H9 (cell line): ENCODE measurements at regions not wholly inside any gene's neighbourhood (a gene's known extent, or its start where the extent isn't known, plus 50 kb on each side); places are given as distances from the start of the nearest gene placed in this dataset.

Experiments used
- DNase-seq: peaks from one replicate; pipeline ENCODE4 v3.0.0-alpha.2; 2017
- H2AFZ ChIP-seq: one replicate; pipeline ENCODE4 v1.6.1; 2013; ENCODE audit warnings: mild to moderate bottlenecking, low read length, control low read depth, moderate library complexity
- H2AK5ac ChIP-seq: 2 replicates; pipeline ENCODE4 v1.6.1; 2013; ENCODE audit warnings: low read length, control low read depth, mixed read lengths; ENCODE audit not compliant: insufficient read length
- H2BK120ac ChIP-seq: one replicate; pipeline ENCODE4 v1.6.1; 2013; ENCODE audit warnings: low read depth, mild to moderate bottlenecking, low read length, control low read depth, inconsistent platforms; ENCODE audit not compliant: poor library complexity, severe bottlenecking
- H2BK12ac ChIP-seq: 2 replicates; pipeline ENCODE4 v1.6.1; 2013; ENCODE audit warnings: low read length, control low read depth, mixed read lengths, low read depth; ENCODE audit not compliant: insufficient read length
- H2BK15ac ChIP-seq: 2 replicates; pipeline ENCODE4 v1.6.1; 2013; ENCODE audit warnings: low read depth, low read length, control low read depth
- H2BK20ac ChIP-seq: one replicate; pipeline ENCODE4 v1.6.1; 2013; ENCODE audit warnings: low read depth, mild to moderate bottlenecking, low read length, control low read depth, inconsistent platforms; ENCODE audit not compliant: poor library complexity, severe bottlenecking
- H2BK5ac ChIP-seq: 2 replicates; pipeline ENCODE4 v1.6.1; 2013; ENCODE audit warnings: low read length, control low read depth, mixed read lengths; ENCODE audit not compliant: insufficient read length
- H3K14ac ChIP-seq: 2 replicates; pipeline ENCODE4 v1.6.1; 2013; ENCODE audit warnings: low read length, control low read depth; ENCODE audit not compliant: insufficient read depth
- H3K18ac ChIP-seq: 2 replicates; pipeline ENCODE4 v1.6.1; 2013; ENCODE audit warnings: low read depth, mild to moderate bottlenecking, mixed read lengths, low read length, control low read depth; ENCODE audit not compliant: insufficient read length
- H3K23ac ChIP-seq: 2 replicates; pipeline ENCODE4 v1.6.1; 2013; ENCODE audit warnings: low read length, control low read depth, mixed read lengths, low read depth; ENCODE audit not compliant: insufficient read length
- H3K23me2 ChIP-seq: 2 replicates; pipeline ENCODE4 v1.6.1; 2013; ENCODE audit warnings: low read depth, mild to moderate bottlenecking, mixed read lengths, low read length, control low read depth; ENCODE audit not compliant: insufficient read length, poor library complexity, severe bottlenecking
- H3K27ac ChIP-seq: 2 replicates; pipeline ENCODE4 v1.5.1; 2013; ENCODE audit warnings: low read length, control low read depth, mixed read lengths, low read depth; ENCODE audit not compliant: insufficient read length
- H3K27me3 ChIP-seq: 2 replicates; pipeline ENCODE4 v1.6.1; 2013; ENCODE audit warnings: low read length, control low read depth, inconsistent platforms; ENCODE audit not compliant: insufficient read depth
- H3K4ac ChIP-seq: 2 replicates; pipeline ENCODE4 v1.6.1; 2013; ENCODE audit warnings: low read depth, mild to moderate bottlenecking, control low read depth, inconsistent platforms, low read length, moderate library complexity
- H3K4me1 ChIP-seq: 2 replicates; pipeline ENCODE4 v1.6.1; 2013; ENCODE audit warnings: low read length, control low read depth, inconsistent platforms; ENCODE audit not compliant: insufficient read depth
- H3K4me2 ChIP-seq: 2 replicates; pipeline ENCODE4 v1.6.1; 2013; ENCODE audit warnings: low read length, control low read depth, mixed read lengths; ENCODE audit not compliant: insufficient read length, insufficient read depth
- H3K56ac ChIP-seq: 2 replicates; pipeline ENCODE4 v1.6.1; 2013; ENCODE audit warnings: low read depth, mild to moderate bottlenecking, mixed read lengths, low read length, control low read depth; ENCODE audit not compliant: insufficient read length
- H3K79me1 ChIP-seq: 2 replicates; pipeline ENCODE4 v1.6.1; 2013; ENCODE audit warnings: low read depth, mild to moderate bottlenecking, moderate library complexity, low read length, control low read depth, inconsistent platforms; ENCODE audit not compliant: insufficient read depth, poor library complexity, severe bottlenecking
- H3K79me2 ChIP-seq: 2 replicates; pipeline ENCODE4 v1.6.1; 2013; ENCODE audit warnings: low read length, control low read depth, inconsistent platforms; ENCODE audit not compliant: insufficient read depth
- H3K9ac ChIP-seq: 2 replicates; pipeline ENCODE4 v1.6.1; 2013; ENCODE audit warnings: low read length, control low read depth, mixed read lengths; ENCODE audit not compliant: insufficient read length; ENCODE audit errors: extremely low read depth
- H3K9me3 ChIP-seq: one replicate; pipeline ENCODE4 v1.6.1; 2013; ENCODE audit warnings: low read depth, low read length, inconsistent platforms; ENCODE audit not compliant: control insufficient read depth
- H3T11ph ChIP-seq: one replicate; pipeline ENCODE4 v1.6.1; 2013; ENCODE audit warnings: mild to moderate bottlenecking, low read length, control low read depth, inconsistent platforms
- H4K20me1 ChIP-seq: one replicate; pipeline ENCODE4 v1.6.1; 2013; ENCODE audit not compliant: control insufficient read depth, insufficient read length, insufficient read depth
- H4K5ac ChIP-seq: 2 replicates; pipeline ENCODE4 v1.6.1; 2013; ENCODE audit warnings: low read depth, mild to moderate bottlenecking, mixed read lengths, low read length, control low read depth; ENCODE audit not compliant: insufficient read length
- H4K8ac ChIP-seq: replicated peaks from 2 replicates; pipeline ENCODE4 v1.6.1; 2013; ENCODE audit warnings: low read length, control low read depth, mixed read lengths, low read depth; ENCODE audit not compliant: insufficient read length
- H4K91ac ChIP-seq: 2 replicates; pipeline ENCODE4 v1.6.1; 2013; ENCODE audit warnings: low read depth, mild to moderate bottlenecking, moderate library complexity, mixed read lengths, low read length, control low read depth; ENCODE audit not compliant: insufficient read length
- H3K27ac Mint-ChIP-seq, 3 experiments: 2 replicates in 2 of 3; 3 replicates in 1 of 3; pipeline ENCODE4 v1.8.0; 2020 to 2021; ENCODE audit warnings: mixed read lengths in 3 of 3, mild to moderate bottlenecking in 1 of 3, moderate library complexity in 1 of 3
- H3K27me3 Mint-ChIP-seq: 2 replicates; pipeline ENCODE4 v1.8.0; 2021; ENCODE audit warnings: low read depth, mild to moderate bottlenecking, moderate library complexity, mixed read lengths
- H3K36me3 Mint-ChIP-seq, 3 experiments: 2 replicates in 2 of 3; 3 replicates in 1 of 3; pipeline ENCODE4 v1.8.0; 2020 to 2021; ENCODE audit warnings: low read depth in 3 of 3, mixed read lengths in 3 of 3; ENCODE audit not compliant: insufficient read depth in 1 of 3
- H3K4me1 Mint-ChIP-seq, 2 experiments: 2 replicates each; pipeline ENCODE4 v1.8.0; 2020; ENCODE audit warnings: mixed read lengths in 2 of 2
- H3K4me3 Mint-ChIP-seq, 2 experiments: 2 replicates in 1 of 2; 3 replicates in 1 of 2; pipeline ENCODE4 v1.8.0; 2020 to 2021; ENCODE audit warnings: mild to moderate bottlenecking in 2 of 2, mixed read lengths in 2 of 2, moderate library complexity in 1 of 2
- H3K9me3 Mint-ChIP-seq, 2 experiments: 2 replicates in 1 of 2; 3 replicates in 1 of 2; pipeline ENCODE4 v1.8.0; 2020; ENCODE audit warnings: mild to moderate bottlenecking in 2 of 2, mixed read lengths in 2 of 2, moderate library complexity in 1 of 2
- CTCF ChIP-seq: fragments of 200-600 bp; sonication (generic); conservative IDR thresholded peaks from 3 replicates; pipeline ENCODE4 v1.8.0; 2021; ENCODE audit warnings: antibody characterized with exemption, mild to moderate bottlenecking
- WGBS: extraction: QIAGEN DNeasy Blood & Tissue Kit; methylation state at CpG from one replicate; pipeline ENCODE4 v1.1.7; 2013; ENCODE audit warnings: missing lambda C conversion rate, low lambda C conversion rate, mixed read lengths; ENCODE audit not compliant: insufficient read length; ENCODE audit errors: extremely low coverage; 5-methylcytosine and 5-hydroxymethylcytosine counted together

- H3K9ac ChIP-seq, result no peak overlapping the region
- H3K9me3 Mint-ChIP-seq, result peaks cover 19 to 27% of the 10 kb centered on the region in 2 experiments
- no peak overlapping the region for H3K4me2 ChIP-seq
- no peak overlapping the region for H2BK12ac ChIP-seq
- H4K91ac ChIP-seq, result no peak overlapping the region
- no peak overlapping the region for H4K5ac ChIP-seq
- no peak overlapping the region for H3K4ac ChIP-seq
- TF ChIP-seq CTCF, result no peak
- no CpG with 5 or more reads among the region's 3 CpGs for WGBS
- no peak overlapping the region for H2AFZ ChIP-seq
- H3T11ph ChIP-seq, result no peak overlapping the region
- H3K27ac ChIP-seq, result no peak overlapping the region
- no peak overlapping the region for H3K18ac ChIP-seq
- no peak overlapping the region for H3K56ac ChIP-seq
- H3K79me1 ChIP-seq, result no peaks in the 10 kb centered on the region
- H4K8ac ChIP-seq, result no peak overlapping the region
- no peaks in the 10 kb centered on the region for H3K23me2 ChIP-seq
- H2AK5ac ChIP-seq, result no peak overlapping the region
- peaks cover 16 to 21% of the 10 kb centered on the region in 2 experiments for H3K4me1 Mint-ChIP-seq
- H2BK5ac ChIP-seq, result no peak overlapping the region
- no peaks in the 10 kb centered on the region for H3K27me3 Mint-ChIP-seq
- no peak overlapping the region for H3K4me3 Mint-ChIP-seq
- no peak overlapping the region for H2BK120ac ChIP-seq
- H3K36me3 Mint-ChIP-seq, result peaks cover 0 to 23% (median 5%) of the 10 kb centered on the region in 3 experiments; a peak in 5 of 7 replicates
- H2BK20ac ChIP-seq, result no peak overlapping the region
- H3K23ac ChIP-seq, result no peak overlapping the region
- no peak for DNase-seq
- H3K14ac ChIP-seq, result no peak overlapping the region
- H3K27me3 ChIP-seq, result no peaks in the 10 kb centered on the region
- H2BK15ac ChIP-seq, result no peak overlapping the region
- H3K4me1 ChIP-seq, result peaks cover 9% of the 10 kb centered on the region
- H3K9me3 ChIP-seq, result no peaks in the 10 kb centered on the region
- H4K20me1 ChIP-seq, result no peaks in the 10 kb centered on the region
- H3K79me2 ChIP-seq, result no peaks in the 10 kb centered on the region
- peak overlapping the region in 1 of 3 experiments; percentile 45; a peak in 1 of 7 replicates for H3K27ac Mint-ChIP-seq
Measured at GRCh38 chr4:123327846-123328429, 68.7 kb upstream of the SPRY1 start.
